Amygdala (tissue), 56 donors: ENCODE measurements at regions not wholly inside any gene's neighbourhood (a gene's known extent, or its start where the extent isn't known, plus 50 kb on each side); places are given as distances from the start of the nearest gene placed in this dataset.
"Not testable (repeated sequence)": the region's sequence is repeated elsewhere in the genome, so short reads cannot be mapped to it uniquely, and the experiment has no call there.

Experiments
- DNase-seq, 56 donors: peaks; one replicate each; lab custom pipeline; 2025; lab: John Stamatoyannopoulos, UW

GRCh38 chr5:153206361-153206760, 284.1 kb upstream of the GRIA1 start:
- DNase-seq: peak in 1 of 56 donors; percentile 5

DNA sequence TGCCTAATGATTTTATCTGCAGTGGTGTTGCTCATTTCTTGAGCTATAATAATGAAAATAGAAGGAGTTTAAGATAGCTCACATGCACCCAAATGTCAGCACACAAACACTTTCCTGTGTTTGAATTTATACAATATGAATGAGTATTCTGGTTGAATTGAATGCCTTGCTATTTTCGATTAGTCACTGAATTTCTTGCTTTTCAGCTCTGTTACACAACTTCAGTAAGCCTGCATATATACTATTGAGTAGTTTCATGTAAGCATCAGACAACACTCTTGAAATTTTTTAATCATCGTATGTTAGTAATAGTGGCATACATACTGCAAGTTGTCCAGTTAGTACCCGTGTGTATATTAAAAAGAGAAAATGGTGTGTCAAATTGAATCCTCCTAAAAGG, 281.5 kb upstream of the GRIA1 start:
- DNase-seq: no peak

DNA sequence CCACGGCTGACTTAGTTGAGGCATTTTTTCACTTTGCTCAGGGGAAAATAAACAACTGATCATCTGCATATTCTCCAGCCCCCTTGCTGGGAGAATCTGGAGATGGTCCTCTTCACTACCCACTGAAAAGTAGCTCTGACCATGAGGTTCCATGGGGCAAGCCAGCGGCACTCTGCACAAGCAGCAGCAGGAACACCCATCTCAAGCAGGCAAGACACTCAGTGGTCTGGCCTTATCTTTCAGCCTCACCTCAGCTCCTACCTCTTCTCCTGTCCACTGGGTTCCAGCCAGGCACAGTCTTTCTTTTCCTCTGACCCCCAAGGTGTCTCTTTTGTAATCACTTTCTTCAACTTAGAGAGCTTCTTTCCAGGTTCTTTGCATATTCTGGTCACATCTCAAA, 280.8 kb upstream of the GRIA1 start:
- no peak for DNase-seq

DNA sequence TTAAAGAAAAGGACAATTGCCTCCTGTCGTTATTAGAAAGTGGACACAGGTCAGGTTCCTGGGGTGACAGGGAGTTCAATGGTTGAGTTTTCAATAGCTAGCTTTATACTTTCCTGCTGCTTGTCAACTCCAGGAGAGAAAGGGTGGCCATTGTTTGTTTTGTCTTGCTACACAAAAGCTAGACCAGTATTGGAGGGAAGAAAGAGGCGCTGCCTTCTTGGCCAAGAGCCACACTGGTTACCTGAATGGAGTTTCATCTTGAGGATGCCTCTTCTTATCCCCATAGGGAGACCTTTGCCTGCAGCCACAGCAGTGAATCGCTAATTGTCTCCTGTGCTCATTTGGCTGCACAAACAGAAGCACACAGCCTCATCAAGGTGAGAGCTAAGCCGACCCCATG, 279.4 kb upstream of the GRIA1 start:
- DNase-seq: no peak

- no peak for DNase-seq
Measured at GRCh38 chr5:153212471-153212870, 278.0 kb upstream of the GRIA1 start.

GRCh38 chr5:153222936-153223335, 267.5 kb upstream of the GRIA1 start:
- no peak for DNase-seq

- DNase-seq: no peak
Measured at GRCh38 chr5:153223376-153223775, 267.1 kb upstream of the GRIA1 start.

DNA sequence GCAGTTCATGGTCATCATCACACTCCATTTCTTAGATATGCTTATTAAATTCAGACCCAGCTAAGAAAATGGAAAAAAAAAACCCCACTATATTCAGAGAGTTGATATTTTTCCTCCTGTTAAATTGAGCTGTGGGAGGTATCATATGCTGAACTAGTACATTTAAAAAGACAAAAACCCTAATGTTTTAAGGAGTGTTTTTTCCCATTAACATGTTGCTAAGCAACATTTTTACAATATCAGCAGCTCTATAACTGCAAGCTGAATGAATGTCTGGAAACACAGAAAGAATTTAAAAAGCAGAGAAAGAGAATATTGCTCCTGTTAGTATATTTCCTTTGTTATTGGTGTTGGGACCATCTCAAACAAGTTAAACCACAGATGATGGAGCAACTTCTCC, 265.8 kb upstream of the GRIA1 start:
- no peak for DNase-seq

DNA sequence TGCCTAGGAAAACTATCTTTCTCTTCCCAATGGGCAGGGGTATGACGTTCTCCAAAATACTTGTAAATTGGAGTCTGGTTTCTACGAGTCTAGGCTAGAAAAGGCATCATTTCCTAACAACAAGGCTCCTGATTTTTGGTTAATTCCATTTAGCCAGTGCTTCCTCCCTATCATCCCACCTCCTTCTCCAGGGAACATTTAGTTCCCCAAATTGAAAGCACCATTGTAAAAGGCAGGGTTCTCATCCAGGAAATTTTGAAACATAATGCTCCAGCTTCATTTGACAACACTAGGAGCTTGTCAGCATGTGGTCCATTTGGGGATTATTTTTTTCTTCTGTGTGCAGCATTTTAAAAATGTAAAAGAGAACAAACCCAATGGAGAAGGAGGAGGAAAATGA, 256.5 kb upstream of the GRIA1 start:
- no peak for DNase-seq

DNA sequence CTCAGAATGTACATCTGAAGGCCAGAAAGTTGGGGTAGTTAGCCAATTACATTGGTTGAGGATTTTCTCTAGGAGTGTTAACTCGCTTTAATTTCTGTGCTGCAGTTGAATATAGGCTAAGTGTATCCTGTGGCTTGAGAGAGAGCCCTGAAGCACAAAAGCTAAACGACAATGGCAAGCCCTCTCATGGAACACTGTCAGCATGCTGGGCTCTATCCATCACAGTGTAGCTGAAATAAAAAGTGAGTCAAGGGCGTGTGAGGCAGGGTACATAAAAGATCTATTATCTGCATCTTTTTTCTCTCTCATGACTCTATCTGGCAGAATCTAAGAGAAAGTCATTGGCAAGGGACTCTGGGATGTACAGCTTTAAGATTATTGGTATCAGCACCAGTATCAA, 254.2 kb upstream of the GRIA1 start:
- DNase-seq: no peak

- DNase-seq: no peak
Measured at GRCh38 chr5:153237671-153238332, 252.7 kb upstream of the GRIA1 start.

GRCh38 chr5:153257381-153257780, 233.1 kb upstream of the GRIA1 start:
- no peak for DNase-seq

DNA sequence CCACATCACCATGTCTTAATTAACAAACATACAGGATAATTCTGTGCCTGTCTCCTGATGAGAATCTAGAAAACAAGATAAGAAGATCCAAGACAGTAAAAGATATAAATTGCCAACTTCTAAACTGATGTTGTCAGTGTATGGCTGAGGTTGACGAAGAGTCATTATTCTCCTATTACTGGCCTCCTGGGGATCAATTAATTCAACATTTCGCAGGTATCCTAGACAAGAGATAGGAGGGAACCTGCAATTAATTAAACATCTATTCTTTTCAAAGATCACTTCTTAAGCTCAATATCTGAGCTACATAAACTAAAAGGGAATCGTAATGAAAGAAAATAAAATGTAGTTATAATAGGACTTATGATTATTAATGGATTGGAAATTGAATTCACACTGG, 232.0 kb upstream of the GRIA1 start:
- DNase-seq: no peak

- DNase-seq: no peak
Measured at GRCh38 chr5:153267506-153267905, 223.0 kb upstream of the GRIA1 start.

DNA sequence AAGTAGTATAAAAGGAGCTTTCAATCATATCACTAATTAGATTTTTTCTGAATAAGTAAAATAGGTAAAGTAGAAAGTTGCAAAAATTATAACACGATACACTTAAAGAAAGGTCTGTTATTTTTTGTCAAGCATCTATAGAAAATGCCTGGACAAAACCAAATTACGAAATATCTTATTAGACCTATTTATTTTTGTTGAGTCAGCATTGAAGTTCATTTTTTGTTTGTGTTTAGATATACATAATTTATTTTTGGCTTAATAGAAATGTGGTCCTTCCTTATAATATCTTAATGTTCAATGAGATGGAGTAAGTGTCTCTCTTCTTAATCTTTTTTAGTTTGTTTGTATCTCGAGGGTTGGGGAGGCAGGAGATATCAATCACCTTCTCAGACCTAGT, 214.8 kb upstream of the GRIA1 start:
- no peak for DNase-seq

- peak in 3 of 56 donors; percentile 2 to 6 (median 2) for DNase-seq
Measured at GRCh38 chr5:153276151-153276550, 214.3 kb upstream of the GRIA1 start.

- DNase-seq: not testable (repeated sequence)
Measured at GRCh38 chr5:153296251-153296844, 194.1 kb upstream of the GRIA1 start.

GRCh38 chr5:153299891-153300290, 190.6 kb upstream of the GRIA1 start:
- DNase-seq: no peak

DNA sequence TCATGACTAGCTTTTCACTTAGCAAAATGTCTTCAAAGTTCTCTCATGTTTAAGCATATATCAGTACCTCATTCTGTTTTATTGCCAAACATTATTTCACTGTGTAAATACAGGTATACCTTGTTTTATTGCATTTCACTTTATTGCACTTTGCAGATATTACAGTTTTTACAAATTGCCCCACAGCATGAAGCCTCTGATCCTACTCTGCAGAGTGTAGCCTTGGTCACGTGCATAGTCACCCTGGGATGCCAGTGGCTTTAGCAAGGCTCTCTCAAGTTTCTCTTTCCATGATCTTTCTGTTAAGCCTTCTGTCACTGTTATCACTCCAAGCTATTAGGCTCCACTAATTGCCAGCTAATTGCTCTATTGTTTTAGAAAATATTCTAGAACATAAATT, 182.2 kb upstream of the GRIA1 start:
- DNase-seq: no peak

DNA sequence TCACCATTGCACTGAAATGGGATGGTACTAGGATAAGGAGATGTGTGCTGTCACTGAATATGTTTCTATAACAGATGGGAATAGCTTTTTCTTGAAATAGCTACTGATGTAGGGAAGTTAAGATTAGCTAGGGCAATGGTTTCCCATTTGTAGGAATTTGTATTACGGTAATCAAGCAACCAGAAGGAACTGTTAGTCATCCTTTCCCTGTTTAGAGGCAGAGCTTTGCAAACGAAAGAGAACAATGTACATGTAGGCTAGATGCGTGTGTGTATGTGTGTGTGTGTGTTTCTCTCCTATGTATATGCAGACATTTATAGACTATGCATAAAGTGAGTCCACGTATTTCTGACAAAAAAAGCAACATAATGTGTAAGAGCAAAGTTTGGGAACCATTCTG, 171.9 kb upstream of the GRIA1 start:
- DNase-seq: peak in 1 of 56 donors; percentile 0

DNA sequence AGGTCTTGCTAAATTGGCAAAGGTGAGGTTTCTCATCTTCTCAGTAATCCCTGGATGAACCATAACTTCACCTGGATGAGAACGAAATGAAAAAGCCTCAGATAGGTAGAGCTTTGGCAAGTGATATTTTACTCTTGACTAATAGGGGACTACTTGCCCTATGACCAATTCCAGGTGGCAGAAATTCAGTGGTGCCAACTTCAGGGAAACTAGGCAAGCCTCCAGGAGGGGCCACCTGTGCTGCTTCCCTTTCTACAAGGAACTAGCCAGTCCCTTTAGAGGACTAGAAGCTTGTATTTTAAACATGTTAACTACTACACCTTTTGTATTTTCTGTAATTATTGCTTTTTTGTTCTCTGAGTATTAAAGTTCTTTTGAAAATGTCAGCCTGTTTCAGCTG, 169.0 kb upstream of the GRIA1 start:
- DNase-seq: no peak

- no peak for DNase-seq
Measured at GRCh38 chr5:153340139-153340538, 150.3 kb upstream of the GRIA1 start.

DNA sequence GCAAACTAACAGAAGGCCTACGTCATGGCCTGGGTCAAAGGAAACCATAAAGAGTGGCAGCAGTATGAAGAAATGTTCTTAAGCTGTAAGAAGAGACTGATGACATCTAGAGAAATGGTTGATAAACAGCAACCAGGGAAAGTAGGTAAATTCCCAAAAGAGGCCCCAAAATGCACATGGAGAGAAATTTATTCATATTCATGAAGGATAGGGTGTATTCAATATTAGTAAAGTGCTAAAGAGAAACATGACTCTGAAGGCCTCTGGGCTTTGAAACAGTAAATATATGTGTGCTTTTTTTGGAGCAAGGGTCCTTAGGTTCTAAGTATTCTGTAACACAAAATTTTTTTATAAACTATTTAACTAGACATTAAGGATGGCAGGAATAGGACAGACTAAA, 149.7 kb upstream of the GRIA1 start:
- no peak for DNase-seq
